Endothelial cell (in vitro differentiated cells): ENCODE measurements at regions not wholly inside any gene's neighbourhood (a gene's known extent, or its start where the extent isn't known, plus 50 kb on each side); places are given as distances from the start of the nearest gene placed in this dataset.

Experiments
- DNase-seq: peaks from one replicate; pipeline ENCODE4 v3.0.0; 2021; ENCODE audit warnings: low spot score
- H3K27ac Mint-ChIP-seq: one replicate; pipeline ENCODE4 v1.8.0; 2021; ENCODE audit warnings: mixed read lengths, inconsistent platforms; ENCODE audit not compliant: unreplicated experiment
- H3K27me3 Mint-ChIP-seq: one replicate; pipeline ENCODE4 v1.8.0; 2021; ENCODE audit warnings: mild to moderate bottlenecking, moderate library complexity, mixed read lengths, inconsistent platforms; ENCODE audit not compliant: unreplicated experiment
- H3K36me3 Mint-ChIP-seq: one replicate; pipeline ENCODE4 v1.8.0; 2021; ENCODE audit warnings: mild to moderate bottlenecking, low read depth, mixed read lengths, inconsistent platforms; ENCODE audit not compliant: unreplicated experiment
- H3K4me1 Mint-ChIP-seq: one replicate; pipeline ENCODE4 v1.8.0; 2021; ENCODE audit warnings: mild to moderate bottlenecking, mixed read lengths, inconsistent platforms; ENCODE audit not compliant: unreplicated experiment
- H3K4me3 Mint-ChIP-seq: one replicate; pipeline ENCODE4 v1.8.0; 2021; ENCODE audit warnings: mild to moderate bottlenecking, mixed read lengths, inconsistent platforms; ENCODE audit not compliant: unreplicated experiment
- H3K9me3 Mint-ChIP-seq: one replicate; pipeline ENCODE4 v1.8.0; 2021; ENCODE audit warnings: mixed read lengths, inconsistent platforms; ENCODE audit not compliant: unreplicated experiment
- CTCF ChIP-seq: fragments of 200-600 bp; sonication (generic); IDR thresholded peaks from one replicate; pipeline ENCODE4 v1.5.0; 2021; ENCODE audit warnings: antibody characterized with exemption; ENCODE audit not compliant: unreplicated experiment

- Mint-ChIP-seq H3K36me3 (no peaks in the 10 kb centered on the region), H3K27ac (no peak overlapping the region), H3K9me3 (no peaks in the 10 kb centered on the region), H3K27me3 (no peaks in the 10 kb centered on the region), H3K4me1 (no peaks in the 10 kb centered on the region), H3K4me3 (no peak overlapping the region)
- DNase-seq: no peak
- no peak for TF ChIP-seq CTCF
Observed at GRCh38 chrX:68985135-68985755, 156.4 kb downstream of the EFNB1 start.

GRCh38 chrX:68983004-68983857, 154.4 kb downstream of the EFNB1 start:
- no peaks in the 10 kb centered on the region for H3K4me1 Mint-ChIP-seq
- H3K36me3 Mint-ChIP-seq: no peaks in the 10 kb centered on the region
- H3K27me3 Mint-ChIP-seq: no peaks in the 10 kb centered on the region
- TF ChIP-seq CTCF: no peak
- no peak for DNase-seq
- no peak overlapping the region for H3K27ac Mint-ChIP-seq
- H3K4me3 Mint-ChIP-seq: no peak overlapping the region
- H3K9me3 Mint-ChIP-seq: no peaks in the 10 kb centered on the region

- no peak for DNase-seq
- Mint-ChIP-seq H3K36me3 (no peaks in the 10 kb centered on the region), H3K9me3 (no peaks in the 10 kb centered on the region), H3K27ac (no peak overlapping the region), H3K4me1 (no peaks in the 10 kb centered on the region), H3K27me3 (no peaks in the 10 kb centered on the region), H3K4me3 (no peak overlapping the region)
- no peak for TF ChIP-seq CTCF
Observed at GRCh38 chrX:68982476-68982875, 153.7 kb downstream of the EFNB1 start.

GRCh38 chrX:68980906-68981616, 152.2 kb downstream of the EFNB1 start:
- Mint-ChIP-seq H3K4me1 (no peaks in the 10 kb centered on the region), H3K36me3 (no peaks in the 10 kb centered on the region), H3K27me3 (no peaks in the 10 kb centered on the region), H3K27ac (no peak overlapping the region), H3K9me3 (no peaks in the 10 kb centered on the region), H3K4me3 (no peak overlapping the region)
- TF ChIP-seq CTCF: no peak
- no peak for DNase-seq
